ENCODE measurements at regions not wholly inside any gene's neighbourhood (a gene's known extent, or its start where the extent isn't known, plus 50 kb on each side); places are given as distances from the start of the nearest gene placed in this dataset.

DNA sequence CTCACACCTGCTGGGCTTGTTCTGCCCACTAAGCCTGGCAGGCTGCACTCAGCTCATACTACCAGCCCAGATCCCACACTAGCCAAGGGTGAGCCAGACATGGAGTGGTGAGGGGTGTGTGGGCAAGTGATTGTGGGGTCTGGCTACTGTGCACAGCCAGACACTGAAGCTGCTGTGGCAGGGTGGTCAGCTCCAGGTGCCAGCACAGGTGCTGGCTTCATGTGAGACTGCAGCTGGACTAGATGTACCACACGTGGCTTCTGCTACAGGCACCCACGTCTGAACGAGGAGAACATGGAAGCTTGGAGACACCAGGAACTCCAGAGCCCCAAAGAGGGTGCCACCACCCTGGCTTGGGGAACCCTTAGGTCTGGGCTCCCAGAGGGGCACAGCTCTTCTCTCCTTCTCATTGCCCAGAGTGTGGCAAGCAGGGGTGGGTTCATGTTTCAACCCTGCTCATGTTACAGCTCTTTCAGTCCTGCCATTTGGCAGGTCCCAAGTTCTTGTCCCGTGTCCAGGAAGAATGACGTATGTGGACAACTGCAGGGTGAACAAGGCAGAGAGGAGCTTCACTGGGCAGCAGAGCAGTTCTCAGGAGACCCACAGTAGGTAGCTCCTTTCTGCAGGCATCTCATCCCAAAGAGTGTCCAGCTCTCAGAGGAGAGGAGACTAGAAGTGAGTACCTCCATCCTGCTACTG, 1624.2 kb upstream of the TMEFF2 start:
- TF ChIP-seq, protein P1, sequence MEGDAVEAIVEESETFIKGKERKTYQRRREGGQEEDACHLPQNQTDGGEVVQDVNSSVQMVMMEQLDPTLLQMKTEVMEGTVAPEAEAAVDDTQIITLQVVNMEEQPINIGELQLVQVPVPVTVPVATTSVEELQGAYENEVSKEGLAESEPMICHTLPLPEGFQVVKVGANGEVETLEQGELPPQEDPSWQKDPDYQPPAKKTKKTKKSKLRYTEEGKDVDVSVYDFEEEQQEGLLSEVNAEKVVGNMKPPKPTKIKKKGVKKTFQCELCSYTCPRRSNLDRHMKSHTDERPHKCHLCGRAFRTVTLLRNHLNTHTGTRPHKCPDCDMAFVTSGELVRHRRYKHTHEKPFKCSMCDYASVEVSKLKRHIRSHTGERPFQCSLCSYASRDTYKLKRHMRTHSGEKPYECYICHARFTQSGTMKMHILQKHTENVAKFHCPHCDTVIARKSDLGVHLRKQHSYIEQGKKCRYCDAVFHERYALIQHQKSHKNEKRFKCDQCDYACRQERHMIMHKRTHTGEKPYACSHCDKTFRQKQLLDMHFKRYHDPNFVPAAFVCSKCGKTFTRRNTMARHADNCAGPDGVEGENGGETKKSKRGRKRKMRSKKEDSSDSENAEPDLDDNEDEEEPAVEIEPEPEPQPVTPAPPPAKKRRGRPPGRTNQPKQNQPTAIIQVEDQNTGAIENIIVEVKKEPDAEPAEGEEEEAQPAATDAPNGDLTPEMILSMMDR (IDR thresholded peaks at IDR 0.05; ENCODE audit: control extremely low read depth in 1 of 3, insufficient read depth in 1 of 3, low read depth in 1 of 3, low read length in 3 of 3) = no peak
- TF ChIP-seq SUZ12 (IDR thresholded peaks at IDR 0.05; ENCODE audit: low read length) = no peak
- no peak for TF ChIP-seq HDAC2 (IDR thresholded peaks at IDR 0.05; ENCODE audit: borderline replicate concordance in 1 of 2, low read depth in 2 of 2, low read length in 2 of 2)
